DMS 273 (cell line): ENCODE measurements at regions not wholly inside any gene's neighbourhood (a gene's known extent, or its start where the extent isn't known, plus 50 kb on each side); places are given as distances from the start of the nearest gene placed in this dataset.
"Not testable (repeated sequence)": the region's sequence is repeated elsewhere in the genome, so short reads cannot be mapped to it uniquely, and the experiment has no call there.

Source experiments
- DNase-seq: peaks from one replicate; lab custom pipeline; 2025; ENCODE audit not compliant: unreplicated experiment; lab: John Stamatoyannopoulos, UW

GRCh38 chr11:96882622-96883021 lies 492.8 kb downstream of the JRKL start:
- DNase-seq, result not testable (repeated sequence)

- DNase-seq, result no peak
Observed at GRCh38 chr11:96885405-96885804, 495.6 kb downstream of the JRKL start.

GRCh38 chr11:96885912-96886311 lies 496.1 kb downstream of the JRKL start:
- no peak for DNase-seq

GRCh38 chr11:96893988-96894387 lies 504.2 kb downstream of the JRKL start:
- no peak for DNase-seq

- no peak for DNase-seq
Observed at GRCh38 chr11:96894587-96894986, 504.8 kb downstream of the JRKL start.

GRCh38 chr11:96899971-96900370 lies 510.2 kb downstream of the JRKL start:
- DNase-seq, result no peak

- DNase-seq, result no peak
Observed at GRCh38 chr11:96905143-96905542, 515.3 kb downstream of the JRKL start.

GRCh38 chr11:96905663-96906062 lies 515.9 kb downstream of the JRKL start:
- DNase-seq, result no peak

GRCh38 chr11:96906476-96906875 lies 516.7 kb downstream of the JRKL start:
- DNase-seq, result peak; percentile 33

GRCh38 chr11:96925862-96926261 lies 536.0 kb downstream of the JRKL start:
- DNase-seq, result no peak

- DNase-seq, result no peak
Observed at GRCh38 chr11:96940227-96940626, 550.4 kb downstream of the JRKL start.

GRCh38 chr11:96942855-96943254 lies 553.0 kb downstream of the JRKL start:
- no peak for DNase-seq

GRCh38 chr11:96943970-96944369 lies 554.2 kb downstream of the JRKL start:
- no peak for DNase-seq

GRCh38 chr11:96948066-96948465 lies 558.3 kb downstream of the JRKL start:
- no peak for DNase-seq

GRCh38 chr11:96949464-96949863 lies 559.7 kb downstream of the JRKL start:
- no peak for DNase-seq

GRCh38 chr11:96954587-96955242 lies 564.9 kb downstream of the JRKL start:
- no peak for DNase-seq

- no peak for DNase-seq
Observed at GRCh38 chr11:96960476-96960875, 570.7 kb downstream of the JRKL start.

GRCh38 chr11:96960926-96961325 lies 571.1 kb downstream of the JRKL start:
- DNase-seq, result no peak

- DNase-seq, result no peak
Observed at GRCh38 chr11:96961931-96962330, 572.1 kb downstream of the JRKL start.

- DNase-seq, result no peak
Observed at GRCh38 chr11:96963375-96963774, 573.6 kb downstream of the JRKL start.

- no peak for DNase-seq
Observed at GRCh38 chr11:96964661-96965060, 574.8 kb downstream of the JRKL start.

- DNase-seq, result no peak
Observed at GRCh38 chr11:96967616-96968015, 577.8 kb downstream of the JRKL start.

- no peak for DNase-seq
Observed at GRCh38 chr11:96969251-96969650, 579.4 kb downstream of the JRKL start.
